Neural cell (in vitro differentiated cells): ENCODE measurements at regions not wholly inside any gene's neighbourhood (a gene's known extent, or its start where the extent isn't known, plus 50 kb on each side); places are given as distances from the start of the nearest gene placed in this dataset.

Experiments
- CTCF ChIP-seq: fragments of 450-650 bp; IDR thresholded peaks from 2 replicates; pipeline ENCODE4 v1.5.1; 2014; ENCODE audit warnings: antibody characterized with exemption, mild to moderate bottlenecking, moderate library complexity; ENCODE audit not compliant: poor library complexity, severe bottlenecking
- EP300 ChIP-seq: fragments of 450-650 bp; conservative IDR thresholded peaks from 2 replicates; pipeline ENCODE4 v1.6.1; 2014; ENCODE audit warnings: antibody characterized with exemption, mild to moderate bottlenecking, moderate library complexity; ENCODE audit not compliant: poor library complexity, severe bottlenecking
- EZH2 ChIP-seq: fragments of 200-600, 300-800 bp; shearing (Covaris generic), sonication (generic); IDR thresholded peaks from 2 replicates; pipeline ENCODE4 v1.6.1; 2014; ENCODE audit warnings: antibody characterized with exemption, low read length, borderline replicate concordance, mild to moderate bottlenecking; ENCODE audit not compliant: insufficient read depth, poor library complexity, severe bottlenecking
- POLR2AphosphoS5 ChIP-seq: IDR thresholded peaks from 2 replicates; pipeline ENCODE4 v1.6.1; 2012
- RAD21 ChIP-seq: fragments of 450-650 bp; conservative IDR thresholded peaks from 2 replicates; pipeline ENCODE4 v1.6.1; 2014; ENCODE audit warnings: antibody characterized with exemption, mild to moderate bottlenecking, moderate library complexity
- SMC3 ChIP-seq: fragments of 450-650 bp; conservative IDR thresholded peaks from 2 replicates; pipeline ENCODE4 v1.6.1; 2014; ENCODE audit warnings: antibody characterized with exemption, mild to moderate bottlenecking, moderate library complexity; ENCODE audit not compliant: poor library complexity
- TAF1 ChIP-seq: IDR thresholded peaks from 2 replicates; pipeline ENCODE4 v1.6.1; 2012; ENCODE audit warnings: low read depth
- TF ChIP-seq, protein P1 (sequence below): IDR thresholded peaks from 2 replicates; pipeline ENCODE4 v1.6.1; 2012; ENCODE audit warnings: borderline replicate concordance

DNA sequence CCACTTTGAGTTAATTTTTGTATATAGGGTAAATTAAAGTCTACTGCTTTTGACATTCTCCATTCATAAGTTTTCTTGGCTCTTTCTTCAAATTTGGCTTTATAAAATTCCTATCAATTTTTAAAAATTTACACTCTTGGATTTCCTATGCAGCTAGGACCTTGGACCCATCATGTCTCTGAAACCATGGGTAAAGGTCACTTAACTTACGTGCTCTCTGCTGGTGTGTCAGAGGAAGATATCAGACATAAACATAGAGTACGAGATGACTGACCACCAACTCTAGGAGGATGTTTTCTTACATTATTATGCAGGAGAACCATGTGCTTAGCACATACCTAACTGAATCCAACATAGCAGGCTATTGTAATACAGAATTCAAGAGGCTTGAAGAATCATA, 62.5 kb upstream of the C1GALT1C1 start:
- TF ChIP-seq CTCF: no peak
- TF ChIP-seq POLR2AphosphoS5: no peak
- TF ChIP-seq SMC3: no peak
- TF ChIP-seq TAF1: no peak
- TF ChIP-seq EZH2: no peak
- no peak for TF ChIP-seq RAD21
- TF ChIP-seq EP300: no peak
- TF ChIP-seq, protein P1, sequence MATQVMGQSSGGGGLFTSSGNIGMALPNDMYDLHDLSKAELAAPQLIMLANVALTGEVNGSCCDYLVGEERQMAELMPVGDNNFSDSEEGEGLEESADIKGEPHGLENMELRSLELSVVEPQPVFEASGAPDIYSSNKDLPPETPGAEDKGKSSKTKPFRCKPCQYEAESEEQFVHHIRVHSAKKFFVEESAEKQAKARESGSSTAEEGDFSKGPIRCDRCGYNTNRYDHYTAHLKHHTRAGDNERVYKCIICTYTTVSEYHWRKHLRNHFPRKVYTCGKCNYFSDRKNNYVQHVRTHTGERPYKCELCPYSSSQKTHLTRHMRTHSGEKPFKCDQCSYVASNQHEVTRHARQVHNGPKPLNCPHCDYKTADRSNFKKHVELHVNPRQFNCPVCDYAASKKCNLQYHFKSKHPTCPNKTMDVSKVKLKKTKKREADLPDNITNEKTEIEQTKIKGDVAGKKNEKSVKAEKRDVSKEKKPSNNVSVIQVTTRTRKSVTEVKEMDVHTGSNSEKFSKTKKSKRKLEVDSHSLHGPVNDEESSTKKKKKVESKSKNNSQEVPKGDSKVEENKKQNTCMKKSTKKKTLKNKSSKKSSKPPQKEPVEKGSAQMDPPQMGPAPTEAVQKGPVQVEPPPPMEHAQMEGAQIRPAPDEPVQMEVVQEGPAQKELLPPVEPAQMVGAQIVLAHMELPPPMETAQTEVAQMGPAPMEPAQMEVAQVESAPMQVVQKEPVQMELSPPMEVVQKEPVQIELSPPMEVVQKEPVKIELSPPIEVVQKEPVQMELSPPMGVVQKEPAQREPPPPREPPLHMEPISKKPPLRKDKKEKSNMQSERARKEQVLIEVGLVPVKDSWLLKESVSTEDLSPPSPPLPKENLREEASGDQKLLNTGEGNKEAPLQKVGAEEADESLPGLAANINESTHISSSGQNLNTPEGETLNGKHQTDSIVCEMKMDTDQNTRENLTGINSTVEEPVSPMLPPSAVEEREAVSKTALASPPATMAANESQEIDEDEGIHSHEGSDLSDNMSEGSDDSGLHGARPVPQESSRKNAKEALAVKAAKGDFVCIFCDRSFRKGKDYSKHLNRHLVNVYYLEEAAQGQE: no peak
